G401 (cell line): ENCODE measurements at regions not wholly inside any gene's neighbourhood (a gene's known extent, or its start where the extent isn't known, plus 50 kb on each side); places are given as distances from the start of the nearest gene placed in this dataset.

Experiments
- DNase-seq: peaks from one replicate; pipeline ENCODE4 v3.0.0-alpha.2; 2015; ENCODE audit warnings: low spot score
- in situ Hi-C: cut with HindIII; loops from 2 replicates; pipeline ENCODE4 v1.10.0; 2016; ENCODE audit warnings: low sequenced_read_pairs, mixed read lengths

DNA sequence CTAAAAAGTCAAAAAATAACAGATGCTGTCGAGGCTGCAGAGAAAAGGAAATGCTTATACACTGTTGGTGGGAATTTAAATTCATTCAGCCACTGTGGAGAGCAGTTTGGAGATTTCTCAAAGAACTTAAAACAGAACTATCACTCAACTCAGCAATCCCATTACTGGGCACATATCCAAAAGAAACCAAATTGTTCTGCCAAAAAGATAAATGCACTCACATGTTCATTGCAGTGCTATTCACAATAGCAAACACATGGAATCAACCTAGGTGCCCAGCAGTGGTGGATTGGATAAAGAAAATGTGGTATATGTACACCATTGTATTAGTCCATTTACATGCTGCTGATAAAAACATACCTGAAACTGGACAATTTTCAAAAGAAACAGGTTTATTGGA is 116.0 kb upstream of the VGLL2 start:
- no peak for DNase-seq
- in situ Hi-C loops, result no loop called here

DNA sequence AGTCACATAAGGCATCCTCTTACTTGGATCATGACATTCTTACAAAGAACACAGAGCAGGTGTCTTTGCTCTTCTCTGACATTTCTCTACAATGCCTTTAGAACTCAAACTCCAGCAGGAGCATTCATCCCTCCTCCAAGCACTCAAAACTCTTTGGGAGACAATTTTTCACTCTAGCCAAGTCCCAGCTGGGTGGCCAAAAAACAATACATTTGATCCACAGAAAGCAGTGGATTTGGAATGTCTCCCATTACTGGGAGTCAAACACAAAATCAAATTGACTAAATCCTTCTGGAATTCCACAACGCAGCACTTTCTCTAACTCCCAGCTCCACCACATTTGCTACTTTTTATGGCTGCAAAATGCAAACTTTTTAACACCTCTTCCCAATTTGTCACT is 108.6 kb upstream of the VGLL2 start:
- no peak for DNase-seq
- in situ Hi-C loops, result no loop called here

DNA sequence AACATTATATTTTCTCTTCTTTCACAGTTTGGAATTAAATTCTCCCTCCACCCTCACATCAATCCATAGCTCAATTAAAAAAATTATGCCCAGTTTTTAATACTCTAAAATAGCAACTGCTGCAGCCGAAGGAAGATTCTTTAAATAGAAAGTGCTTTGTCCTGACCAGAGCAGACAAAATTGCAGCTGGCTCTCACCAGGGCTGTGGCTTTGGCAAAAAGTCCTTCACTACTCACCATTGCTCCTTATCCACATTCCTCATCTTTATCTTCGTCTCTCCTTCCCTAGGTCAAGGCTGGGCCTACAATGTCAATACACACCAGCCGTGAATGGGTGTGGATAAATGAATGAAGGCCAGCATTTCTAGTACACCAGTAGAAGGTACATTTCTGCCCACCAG is 107.9 kb upstream of the VGLL2 start:
- DNase-seq, result no peak
- in situ Hi-C loops, result no loop called here

DNA sequence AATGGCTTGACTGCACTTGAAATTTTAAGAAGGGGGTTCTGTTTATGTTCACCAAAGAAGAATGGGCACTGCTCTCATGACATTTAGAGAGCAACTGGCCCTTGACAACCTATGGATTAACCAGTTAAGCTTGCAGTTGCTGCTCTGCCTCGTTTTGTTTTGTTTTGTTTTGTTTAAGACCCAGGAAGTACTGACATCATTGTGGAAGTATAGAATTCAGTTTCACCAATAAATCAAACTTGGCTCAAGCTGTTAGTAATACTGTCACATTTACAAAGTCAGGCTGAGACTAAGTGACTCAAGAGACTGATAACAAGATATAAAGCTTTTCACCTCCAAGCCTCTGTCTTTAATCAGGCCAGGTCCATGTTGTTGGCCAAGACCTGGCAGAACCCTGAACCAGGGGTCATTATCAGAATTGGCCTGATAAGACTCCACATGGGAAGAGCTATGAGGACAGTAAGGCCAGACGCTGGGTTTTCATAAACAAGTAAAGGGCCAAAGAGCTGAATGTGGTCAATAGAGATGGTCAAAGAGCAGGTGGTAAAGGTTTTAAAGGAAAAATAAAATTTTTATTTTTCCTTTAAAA is 99.4 kb upstream of the VGLL2 start:
- in situ Hi-C loops, result no loop called here
- DNase-seq, result no peak

DNA sequence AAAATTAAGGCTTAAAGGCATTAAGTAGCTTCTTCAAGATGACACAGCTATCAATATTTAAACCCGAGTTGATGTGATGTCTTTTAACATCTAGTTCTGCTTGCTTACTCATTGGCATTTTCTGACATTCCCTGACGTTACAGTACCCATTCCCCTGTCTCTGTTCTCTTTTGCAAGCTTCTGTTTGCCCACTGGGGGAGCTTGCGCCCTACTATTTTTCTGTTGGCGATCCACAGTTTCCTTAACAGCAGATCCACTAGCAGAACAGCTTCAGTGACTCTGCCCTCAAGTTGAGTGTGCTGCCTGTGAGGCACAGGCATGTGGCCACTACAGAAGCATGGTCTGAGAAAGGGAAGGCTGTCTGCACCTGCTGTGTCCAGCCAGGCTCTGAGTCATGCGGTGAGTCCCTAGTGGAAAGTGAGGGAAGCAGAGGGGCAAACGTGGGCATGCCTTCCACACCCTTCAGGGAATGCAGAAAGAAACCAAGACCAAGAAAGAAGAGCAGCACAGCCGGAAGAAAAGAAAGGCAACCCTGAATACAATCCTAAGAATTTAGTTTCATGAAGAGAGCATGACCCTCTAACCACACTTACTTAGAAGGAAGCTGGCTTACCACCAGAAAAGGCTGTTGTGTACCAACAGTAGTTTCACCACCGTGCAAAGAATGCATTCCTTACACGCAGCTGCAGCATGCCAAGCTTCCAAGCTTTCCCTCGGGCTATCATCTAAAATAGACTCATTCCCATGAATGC is 97.7 kb upstream of the VGLL2 start:
- no peak for DNase-seq

DNA sequence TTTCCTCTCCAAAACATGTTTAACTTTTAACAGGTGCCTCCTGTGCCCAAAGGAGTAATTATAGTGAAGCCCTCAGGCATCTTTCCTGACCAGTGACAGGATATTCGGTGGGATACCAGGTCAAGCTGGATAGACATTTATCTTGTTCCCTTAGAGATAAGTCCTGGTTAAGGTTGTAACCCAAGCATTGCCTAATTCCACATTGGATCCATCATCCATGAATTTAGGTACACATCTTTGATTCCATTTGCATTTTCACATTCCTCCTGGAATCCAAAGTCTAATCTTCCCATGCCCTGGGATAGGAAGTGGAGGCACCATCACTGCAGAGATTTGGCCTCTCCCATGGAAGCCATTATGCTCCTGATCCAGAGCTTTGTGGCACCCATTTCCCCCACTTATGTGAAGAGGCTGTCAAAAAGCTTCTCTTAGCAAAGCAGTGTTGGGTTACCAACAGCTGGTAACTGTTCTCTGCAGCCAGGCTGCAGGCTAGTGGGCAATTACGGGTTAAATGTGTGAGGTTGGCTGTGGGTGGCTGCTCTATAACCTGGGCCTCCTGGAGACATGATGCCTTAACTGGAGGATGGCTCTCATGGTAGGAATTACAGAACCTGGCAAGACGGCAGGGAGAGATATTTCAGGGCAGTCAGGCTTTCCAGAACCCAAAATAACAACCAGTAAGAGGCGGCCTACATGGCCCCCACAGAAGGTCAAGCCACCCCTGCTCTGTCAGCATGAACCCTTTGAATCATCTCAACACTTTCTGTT is 96.9 kb upstream of the VGLL2 start:
- in situ Hi-C loops, result no loop called here
- DNase-seq, result no peak

More for the DNA sequence above, 97.7 kb upstream of the VGLL2 start:
- in situ Hi-C loops, result no loop called here

DNA sequence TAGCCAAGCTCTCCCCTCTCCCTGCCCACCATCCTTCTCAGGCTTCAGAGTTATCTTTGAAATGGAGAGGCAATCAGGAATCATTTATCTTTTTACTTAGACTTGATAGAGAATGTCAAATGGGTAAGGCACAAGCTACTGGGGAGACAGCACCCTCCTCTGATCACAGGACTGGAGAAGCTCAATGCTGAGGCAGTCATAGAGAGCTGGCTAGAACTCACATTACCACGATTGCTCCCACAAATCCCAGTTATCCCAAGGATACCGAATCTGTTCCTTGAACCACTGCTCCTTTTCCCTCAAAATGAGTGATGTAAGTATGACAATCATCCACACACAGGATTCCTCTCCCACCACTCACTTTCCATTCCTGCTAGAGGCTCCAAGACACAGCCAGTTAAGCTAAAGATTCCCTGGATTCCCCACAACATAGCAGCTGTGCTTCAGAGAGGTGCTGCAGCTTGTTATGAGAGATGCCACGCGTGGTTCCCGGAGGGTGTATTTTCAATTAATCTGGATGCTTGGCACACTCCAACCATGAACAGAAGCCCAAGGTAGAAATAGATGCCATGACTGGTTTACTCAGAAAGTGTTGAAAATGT is 96.2 kb upstream of the VGLL2 start:
- in situ Hi-C loops, result no loop called here
- DNase-seq, result no peak

DNA sequence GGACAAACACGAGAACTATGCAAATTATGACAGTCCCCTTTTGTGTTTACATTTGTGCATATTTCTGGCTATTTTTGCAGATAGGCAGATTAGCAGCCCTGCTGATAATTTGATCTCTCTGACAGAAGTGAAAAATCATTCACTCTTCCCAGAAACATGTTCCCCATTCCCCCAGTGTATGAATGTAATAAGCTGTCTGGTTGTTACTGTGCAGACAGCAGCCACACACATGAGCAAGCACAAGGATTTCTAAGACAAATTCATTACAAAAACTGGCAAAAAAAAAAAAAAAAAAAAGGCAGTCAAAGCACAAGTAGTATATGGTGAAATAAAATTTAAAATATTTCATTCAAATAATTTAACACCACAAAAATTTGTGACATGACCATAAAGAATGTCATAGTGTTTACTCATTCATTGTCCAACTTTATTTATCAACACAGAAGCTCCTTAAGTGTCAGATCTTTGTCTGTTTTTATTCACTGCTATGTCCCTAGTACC is 95.5 kb upstream of the VGLL2 start:
- DNase-seq, result no peak
- in situ Hi-C loops, result no loop called here

DNA sequence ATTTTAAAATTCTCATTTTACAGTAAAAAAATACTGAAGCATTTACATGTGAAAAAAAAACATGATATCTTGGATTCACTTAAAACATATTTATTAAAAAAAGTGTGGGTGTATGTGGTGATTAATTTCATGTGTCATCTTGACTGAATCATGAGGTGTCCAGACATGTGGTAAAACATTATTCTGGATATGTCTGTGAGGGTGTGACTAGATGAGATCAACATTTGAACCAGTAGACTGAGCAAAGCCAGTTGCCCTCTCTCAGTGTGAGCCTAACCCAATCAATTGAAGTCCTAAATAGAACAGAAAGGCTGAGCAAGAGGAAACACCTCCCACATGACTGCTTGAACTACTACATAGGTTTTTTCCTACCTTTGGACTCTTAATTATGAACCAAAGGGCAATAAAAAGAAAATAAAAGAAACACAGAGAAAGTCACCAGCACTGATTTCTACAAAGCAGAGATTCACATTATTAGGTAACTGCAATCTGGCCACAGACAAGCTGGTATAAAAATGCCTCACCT is 90.5 kb upstream of the VGLL2 start:
- in situ Hi-C loops, result no loop called here
- no peak for DNase-seq

DNA sequence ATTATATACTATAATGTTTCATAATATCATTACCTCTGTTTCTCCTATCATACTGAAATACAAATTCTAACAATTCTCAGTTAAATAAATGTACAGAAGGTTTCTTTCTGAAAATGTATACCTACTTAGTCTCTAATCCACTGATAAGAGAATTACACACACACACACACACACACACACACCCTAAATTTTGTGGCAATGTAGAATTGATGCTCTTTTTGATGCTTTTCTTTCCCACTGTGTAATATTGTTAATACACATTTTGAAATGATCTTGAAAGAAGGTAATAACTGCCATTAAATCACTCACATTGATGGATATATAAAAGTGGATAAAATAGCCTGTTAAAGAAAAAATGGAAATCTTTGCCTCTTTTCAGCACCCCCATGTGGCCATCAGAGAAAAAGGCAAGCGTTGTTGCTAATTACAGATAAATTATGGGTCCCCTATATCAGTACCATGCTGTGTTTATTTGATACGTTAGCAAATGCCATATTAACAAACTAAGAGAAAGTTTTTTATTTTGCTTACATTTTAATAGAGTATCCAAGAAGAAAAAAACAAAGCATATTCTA is 76.6 kb upstream of the VGLL2 start:
- in situ Hi-C loops, result no loop called here
- DNase-seq, result no peak

DNA sequence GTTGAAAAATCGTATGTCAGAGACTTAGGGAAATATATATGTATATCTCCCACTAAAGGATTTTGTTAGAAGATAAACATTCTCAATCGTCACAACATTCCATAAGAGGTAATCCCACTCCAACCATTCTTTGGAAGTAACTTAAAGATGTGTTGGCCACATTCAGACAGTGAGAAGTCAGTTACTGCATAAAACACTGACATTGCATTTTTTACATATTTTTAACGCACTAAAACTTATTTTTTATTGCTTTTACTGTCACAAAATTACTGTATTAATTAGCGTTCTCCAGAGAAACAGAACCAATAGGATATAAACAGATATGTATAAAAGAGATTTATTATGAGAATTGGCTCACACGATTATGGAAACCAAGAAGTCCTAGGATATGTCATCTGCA is 74.3 kb upstream of the VGLL2 start:
- in situ Hi-C loops, result no loop called here
- DNase-seq, result no peak

DNA sequence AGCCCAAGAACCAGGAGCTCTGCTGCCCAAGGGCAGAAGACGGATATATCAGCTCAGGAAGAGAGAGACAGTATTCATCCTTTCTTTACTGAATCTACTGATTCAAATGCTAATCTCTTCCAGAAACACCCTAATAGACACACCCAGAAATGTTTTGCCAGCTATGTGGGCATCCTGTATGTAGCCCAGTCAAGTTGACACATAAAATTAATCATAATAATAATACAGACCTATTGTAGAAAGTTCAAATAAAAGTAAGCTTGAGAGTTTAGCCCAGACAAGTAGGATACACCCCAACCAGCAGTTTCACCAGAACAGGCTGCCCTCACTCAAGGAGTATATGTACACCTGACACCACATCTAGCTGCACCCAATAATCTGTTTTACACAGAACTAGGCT is 73.9 kb upstream of the VGLL2 start:
- in situ Hi-C loops, result no loop called here
- DNase-seq, result no peak

DNA sequence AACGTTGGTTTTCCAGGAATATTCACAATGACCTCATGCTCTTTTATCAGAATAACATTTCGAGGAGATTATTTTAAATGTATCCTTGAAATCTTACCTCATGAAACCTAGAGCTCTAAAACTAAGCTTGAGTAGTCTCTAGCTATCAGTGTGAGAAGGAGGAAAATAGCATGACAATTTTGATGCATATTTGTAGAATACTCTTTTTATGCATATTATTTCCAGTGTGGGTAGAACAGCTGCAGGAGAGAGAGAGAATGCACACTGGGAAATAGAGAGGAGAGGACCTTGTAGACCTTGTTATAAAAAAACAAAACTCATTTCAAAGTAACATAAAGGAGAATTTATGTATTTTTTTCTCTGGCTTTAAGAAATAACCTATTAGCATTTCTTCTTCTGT is 71.1 kb upstream of the VGLL2 start:
- in situ Hi-C loops, result no loop called here
- DNase-seq, result no peak

DNA sequence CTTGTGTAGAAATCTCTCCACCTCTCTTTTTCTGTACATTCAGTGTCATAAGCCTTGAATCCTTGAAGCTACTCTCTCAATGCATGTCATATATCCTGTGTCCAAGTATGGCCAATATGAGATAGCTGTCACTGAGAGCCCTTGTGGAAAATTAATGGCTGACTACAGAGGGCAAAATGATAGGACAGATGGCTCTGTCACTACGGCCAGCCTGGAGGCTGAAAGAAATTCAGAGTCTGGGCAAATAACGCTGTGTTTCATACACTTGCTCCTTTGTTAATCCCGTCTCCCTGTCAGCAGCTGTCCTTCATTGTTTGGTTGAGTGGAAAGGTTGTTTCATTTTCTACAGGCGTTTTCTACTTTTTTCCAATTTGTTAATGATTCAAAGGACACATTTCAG is 70.4 kb upstream of the VGLL2 start:
- in situ Hi-C loops, result no loop called here
- DNase-seq, result no peak

DNA sequence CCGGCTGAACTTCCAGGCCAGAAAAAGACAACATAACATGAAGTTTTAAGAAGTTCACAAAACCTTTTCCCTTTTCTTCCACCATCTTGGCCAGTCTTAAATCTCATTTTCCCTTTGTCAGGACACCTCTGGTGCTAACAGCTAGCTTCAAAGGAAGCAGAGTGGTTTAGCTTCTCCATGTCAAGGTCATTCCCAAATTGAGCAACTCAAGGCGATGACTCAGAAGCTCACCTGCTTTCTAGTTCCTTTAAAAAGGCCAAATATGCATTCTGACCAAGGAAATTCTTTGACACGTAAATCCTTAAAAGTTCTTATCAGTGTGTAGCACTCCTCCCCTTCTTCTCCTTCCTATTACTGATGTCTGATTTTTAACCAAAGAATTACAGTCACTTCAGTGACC is 69.6 kb upstream of the VGLL2 start:
- no peak for DNase-seq
- in situ Hi-C loops, result no loop called here

DNA sequence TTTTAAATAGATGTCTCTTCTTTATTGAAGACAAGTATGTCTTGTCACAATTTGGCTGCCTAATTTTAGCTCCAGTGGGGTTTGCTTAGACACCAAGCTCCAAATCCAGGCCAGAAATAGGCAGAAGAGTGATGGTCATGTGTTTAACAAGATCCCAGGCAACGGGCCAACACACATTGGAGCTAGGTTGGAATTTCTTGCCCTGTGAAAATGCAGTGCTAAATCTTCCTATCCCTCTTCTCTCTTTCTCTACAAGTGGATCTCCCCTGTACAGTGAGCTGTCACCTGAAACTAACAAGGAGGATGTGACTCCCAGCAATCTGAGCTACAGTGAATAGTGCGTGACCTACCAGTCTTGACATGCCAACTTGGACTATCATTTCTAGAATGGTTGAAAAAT is 65.3 kb upstream of the VGLL2 start:
- peak; percentile 2 for DNase-seq
- in situ Hi-C loops, result no loop called here

DNA sequence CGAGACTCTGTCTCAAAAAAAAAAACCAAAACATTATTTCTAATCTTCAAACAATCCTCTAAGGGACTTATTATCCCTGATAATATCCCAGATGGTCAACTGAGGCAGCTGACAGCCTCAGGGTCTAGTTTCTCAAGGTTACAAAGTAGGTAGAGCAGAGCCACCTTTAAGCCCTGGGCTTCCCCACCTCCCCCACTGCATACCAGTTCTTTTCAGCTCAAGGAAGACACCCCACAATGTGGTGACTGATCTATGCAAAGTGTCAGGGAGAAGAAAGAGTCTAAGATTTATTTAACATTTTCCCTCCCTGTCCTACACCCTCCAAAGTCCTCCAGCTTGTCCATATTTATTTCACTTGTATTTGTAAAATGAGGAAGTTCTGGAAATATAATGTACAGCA is 60.5 kb upstream of the VGLL2 start:
- in situ Hi-C loops, result no loop called here

DNA sequence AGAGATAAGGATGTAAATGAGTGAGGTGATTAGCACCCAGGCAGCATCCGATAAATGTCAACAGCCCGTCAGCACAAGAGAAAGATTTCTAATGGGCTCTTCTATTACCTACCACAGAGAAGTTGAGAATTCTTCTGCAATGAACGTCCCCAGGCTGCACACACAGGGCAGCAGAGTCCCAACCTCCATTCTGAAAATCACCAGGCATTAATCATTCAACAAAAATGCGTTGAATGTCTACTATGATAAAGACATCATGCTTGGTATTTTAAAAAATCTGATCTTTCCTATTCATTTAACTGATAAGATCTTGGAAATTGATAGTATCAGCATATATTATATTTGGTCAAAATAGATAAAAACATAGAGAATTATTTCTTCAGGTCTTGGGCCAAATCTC is 59.5 kb upstream of the VGLL2 start:
- no peak for DNase-seq
- in situ Hi-C loops, result no loop called here

More for the DNA sequence above, 60.5 kb upstream of the VGLL2 start:
- DNase-seq, result no peak

DNA sequence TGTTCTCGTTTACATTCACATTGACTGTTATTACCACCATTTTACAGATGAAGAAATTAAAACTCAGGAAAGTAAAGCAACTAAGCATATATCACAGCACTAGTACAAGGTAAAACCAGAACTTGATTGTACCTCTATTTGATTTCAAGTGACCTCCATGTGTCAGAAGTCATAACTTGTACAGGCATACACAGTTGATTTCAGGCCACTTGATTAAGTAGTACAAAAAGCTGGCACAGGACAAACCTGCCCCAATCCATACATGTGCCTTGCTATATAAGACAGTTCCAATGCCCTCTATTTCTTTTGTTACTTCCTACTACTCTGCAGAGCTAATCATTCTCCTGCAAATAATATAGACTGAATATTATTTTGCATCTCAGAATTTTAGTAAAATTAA is 58.8 kb upstream of the VGLL2 start:
- in situ Hi-C loops, result no loop called here

More for the DNA sequence above, 58.8 kb upstream of the VGLL2 start:
- no peak for DNase-seq
